Left forelimb (tissue), 1 donor: ENCODE measurements at regions not wholly inside any gene's neighbourhood (a gene's known extent, or its start where the extent isn't known, plus 50 kb on each side); places are given as distances from the start of the nearest gene placed in this dataset.

Experiments
- DNase-seq: peaks from one replicate; pipeline ENCODE4 v3.0.0-alpha.2; 2018; ENCODE audit warnings: low spot score

DNA sequence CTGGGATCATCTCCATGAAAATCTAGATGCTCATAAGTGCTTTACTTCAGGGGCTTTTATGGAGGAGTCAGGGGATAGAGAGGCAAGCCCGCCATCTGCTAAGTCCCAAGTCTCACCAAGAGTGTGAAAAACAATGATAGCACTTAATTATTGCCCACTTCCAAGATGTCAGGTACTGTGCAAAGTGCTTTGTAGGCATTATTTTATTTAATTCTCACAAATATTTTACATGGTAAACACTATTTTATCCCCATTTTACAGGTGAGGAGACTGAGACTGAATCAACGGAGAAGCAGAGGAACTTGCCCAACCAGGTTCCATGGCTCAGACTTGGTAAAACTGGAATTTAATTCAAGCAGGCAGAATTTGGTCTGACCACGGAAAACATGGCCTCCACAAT is 147.5 kb downstream of the ACKR3 start:
- DNase-seq = no peak

DNA sequence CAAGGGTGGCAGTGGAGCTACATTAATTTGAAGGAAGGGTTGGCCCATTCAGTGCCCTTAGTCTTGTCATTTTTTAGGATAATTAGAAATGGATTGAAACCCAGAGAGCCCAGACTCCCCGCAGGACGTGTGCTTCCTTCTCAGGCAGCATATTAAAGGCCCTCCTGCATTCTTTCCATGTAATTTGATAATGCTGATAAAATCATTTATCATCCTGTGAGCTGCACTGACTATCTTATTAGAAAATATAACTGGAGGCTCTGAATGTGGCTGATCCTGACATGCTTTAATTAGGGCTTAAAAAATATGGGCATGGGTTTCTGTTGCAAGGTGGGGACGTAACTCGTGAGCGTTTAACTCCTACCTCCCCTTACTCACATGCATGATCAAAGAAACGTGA is 148.1 kb downstream of the ACKR3 start:
- DNase-seq = no peak

DNA sequence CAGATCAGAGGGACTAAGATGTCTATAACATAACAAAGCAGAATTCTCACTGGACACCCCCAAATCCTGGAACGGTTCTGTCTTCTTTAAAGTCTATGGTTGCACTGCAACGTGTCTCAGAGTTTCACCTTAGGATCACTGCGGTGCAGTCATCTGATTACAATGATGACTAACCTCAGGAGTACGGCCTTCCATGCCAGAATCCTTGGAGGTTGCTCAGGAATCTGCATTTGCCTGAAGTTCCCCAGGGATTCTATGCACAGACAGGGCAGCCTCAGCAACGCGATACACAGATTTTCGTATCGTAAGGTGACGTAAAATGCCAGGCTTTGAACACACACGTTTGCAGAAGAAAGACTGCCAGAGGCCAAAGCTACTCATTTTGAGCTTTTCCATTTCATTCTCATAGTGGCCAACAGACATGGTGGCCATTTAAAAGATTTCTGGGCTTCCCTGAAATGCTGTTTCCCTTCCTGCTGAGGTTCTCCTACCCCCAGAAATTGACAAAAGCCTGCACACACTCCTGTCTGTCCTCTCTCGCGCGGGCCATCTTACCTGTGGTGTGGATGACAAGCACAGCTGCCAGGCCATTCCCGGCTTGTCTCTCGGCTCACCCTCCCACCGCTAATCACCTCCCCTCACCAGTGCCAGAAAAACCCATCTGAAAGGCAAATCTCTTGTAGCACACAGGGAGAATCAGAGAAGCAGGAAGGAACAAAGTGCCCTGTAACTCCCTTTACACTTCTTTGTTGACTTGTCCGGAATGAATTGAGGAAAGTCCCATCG is 148.8 kb downstream of the ACKR3 start:
- DNase-seq = no peak

DNA sequence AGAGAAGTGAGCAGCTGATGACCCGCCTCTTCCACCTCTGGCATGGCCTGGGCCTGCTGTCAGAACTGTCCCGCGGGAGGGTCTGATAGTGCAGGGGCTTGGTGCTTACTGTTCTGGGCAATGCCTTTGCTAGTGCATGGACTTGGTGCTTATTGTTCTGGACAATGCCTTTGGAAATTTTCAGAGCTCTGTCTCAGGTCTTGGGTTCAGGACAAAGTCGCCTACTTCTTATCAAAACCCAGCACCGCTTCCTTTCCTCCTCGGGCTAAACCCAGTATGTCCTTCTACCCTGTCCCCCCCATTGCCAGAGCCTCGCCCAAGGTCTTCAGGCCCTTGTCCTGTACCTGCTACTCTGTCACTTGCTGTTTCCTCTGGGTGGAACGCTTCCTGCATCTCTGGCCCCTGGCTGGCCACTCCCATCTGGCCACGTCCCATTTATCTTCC is 149.6 kb downstream of the ACKR3 start:
- DNase-seq = no peak

DNA sequence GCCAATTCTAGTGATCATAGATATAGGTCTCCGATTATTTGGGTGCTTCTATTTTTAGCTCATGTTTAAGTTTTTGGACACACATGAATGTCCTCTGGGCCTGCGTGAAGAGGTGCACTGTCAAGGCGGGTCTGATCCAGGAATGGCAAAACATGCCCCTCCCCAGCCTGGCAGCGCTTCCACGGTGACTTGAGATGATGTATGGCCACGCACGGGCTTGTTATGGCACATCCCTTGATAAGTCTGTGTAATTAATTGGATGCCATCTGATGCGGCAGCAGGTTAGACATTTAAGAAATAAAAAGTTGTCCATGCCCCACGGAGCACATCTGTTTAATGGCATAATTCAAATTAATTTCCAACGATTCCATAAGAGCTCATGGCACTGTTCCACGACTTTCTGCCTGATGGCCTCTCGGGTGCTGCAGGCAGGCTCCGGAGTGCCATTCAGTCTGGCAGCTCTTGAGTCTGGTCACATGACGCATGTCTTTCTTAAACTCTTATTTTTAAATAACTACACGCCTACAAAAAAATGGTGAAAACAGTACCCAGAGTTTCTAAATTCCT is 151.4 kb downstream of the ACKR3 start:
- no peak for DNase-seq

DNA sequence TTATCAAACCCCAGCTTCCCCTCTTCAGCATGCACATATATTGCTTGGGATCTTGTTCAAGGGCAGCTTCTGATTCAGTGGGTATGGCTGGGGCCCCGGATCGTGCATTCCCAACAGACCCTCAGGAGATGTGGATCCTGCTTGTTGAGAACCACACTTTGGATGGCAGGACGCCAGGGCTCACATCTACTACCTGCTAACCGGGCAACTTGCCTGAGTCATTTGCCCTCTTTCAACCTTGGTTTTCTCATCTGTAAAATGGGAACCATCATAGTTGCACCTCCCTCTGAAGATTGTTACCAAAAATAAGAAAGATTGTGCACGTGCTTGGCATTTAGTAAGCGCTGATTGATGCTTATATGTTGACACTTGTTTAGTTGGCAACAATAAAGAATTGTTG is 154.6 kb downstream of the ACKR3 start:
- no peak for DNase-seq

DNA sequence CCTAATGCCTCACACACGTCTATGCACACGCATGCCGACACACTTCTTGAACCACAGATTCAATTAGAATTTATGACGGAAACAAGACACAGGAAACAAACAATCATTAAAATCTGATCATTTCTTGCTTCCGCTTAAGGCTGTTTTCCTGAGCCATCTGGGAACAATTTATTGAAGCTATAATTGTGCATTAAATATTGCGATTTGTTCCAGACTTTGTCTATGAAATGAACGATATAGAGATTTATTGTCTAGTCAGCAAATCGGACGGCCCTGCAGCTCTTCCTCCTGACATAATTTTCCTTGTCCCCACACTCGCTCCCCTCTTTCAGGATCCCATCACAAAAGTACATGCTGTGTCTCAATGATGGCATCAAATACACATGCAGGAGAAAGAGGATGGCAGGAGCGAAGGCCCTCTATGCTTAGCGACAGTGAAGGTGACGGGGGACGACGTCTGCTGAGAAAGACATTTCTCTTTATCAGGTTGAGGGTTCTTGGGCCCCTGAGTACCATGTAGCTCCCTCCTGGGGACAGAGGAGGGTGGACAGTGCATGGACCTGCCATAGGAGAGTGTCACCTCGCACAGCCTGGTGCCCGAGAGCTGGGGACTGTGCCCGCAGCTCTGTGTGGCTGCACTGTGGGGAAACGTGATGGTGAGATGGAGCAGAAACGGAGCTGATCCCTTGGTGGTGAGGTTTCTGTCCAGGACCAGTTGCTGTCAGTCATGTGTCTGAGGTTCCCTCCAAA is 157.3 kb downstream of the ACKR3 start:
- no peak for DNase-seq

DNA sequence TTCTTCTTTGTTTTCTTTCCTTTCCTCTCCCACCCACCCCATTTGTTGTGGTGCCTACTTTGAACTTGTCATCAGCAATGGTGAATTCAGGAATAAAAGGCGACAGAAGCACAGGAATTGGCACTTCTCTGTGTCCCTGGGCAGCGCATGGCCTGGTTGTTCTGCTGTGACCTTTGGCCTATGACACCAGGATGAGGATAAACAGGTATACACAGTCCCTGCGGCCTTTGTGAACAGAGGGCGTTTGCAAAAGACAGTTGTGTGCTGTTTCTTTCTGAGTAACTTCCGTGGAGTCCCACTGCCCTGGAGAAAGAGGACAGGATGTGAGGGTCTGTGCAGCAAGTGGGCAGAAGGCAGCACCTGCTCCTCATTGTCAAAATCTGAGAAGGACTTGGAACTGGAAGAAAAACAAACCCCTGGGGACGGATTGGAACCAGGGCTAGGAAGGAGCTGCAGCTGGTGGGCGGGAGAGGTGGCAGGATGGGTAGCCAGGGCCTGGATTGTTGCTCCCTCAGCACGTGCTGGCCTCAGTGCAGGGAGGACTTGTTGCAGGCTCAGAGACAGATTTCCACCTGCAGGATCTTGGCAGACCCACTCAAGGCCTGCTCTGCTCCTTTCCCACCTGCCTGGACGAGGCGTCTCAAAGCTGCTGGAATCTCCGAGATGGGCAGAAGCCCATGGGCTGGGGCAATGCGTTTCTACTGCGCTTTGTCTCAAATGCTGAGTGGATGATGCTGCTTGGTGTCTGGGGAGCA is 159.5 kb downstream of the ACKR3 start:
- no peak for DNase-seq

DNA sequence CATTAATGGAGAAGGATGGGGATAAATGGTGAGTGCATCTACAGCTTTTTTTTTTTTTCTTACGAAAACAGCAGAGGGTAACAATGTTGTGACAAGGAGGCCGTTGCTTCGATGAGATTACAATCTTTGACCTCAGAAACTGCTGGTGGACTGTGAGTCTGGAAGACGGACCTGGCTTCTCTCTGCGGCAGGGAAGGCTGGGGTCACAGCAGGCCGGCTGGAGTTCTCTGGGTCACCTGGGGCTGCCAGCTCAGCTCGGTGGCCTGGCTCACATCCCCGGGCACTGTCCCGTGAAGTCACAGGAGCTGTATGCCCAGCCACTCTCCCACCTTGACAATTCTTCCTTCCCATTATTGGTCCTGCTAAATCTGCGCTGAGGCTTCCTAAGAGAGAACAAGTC is 160.8 kb downstream of the ACKR3 start:
- no peak for DNase-seq

DNA sequence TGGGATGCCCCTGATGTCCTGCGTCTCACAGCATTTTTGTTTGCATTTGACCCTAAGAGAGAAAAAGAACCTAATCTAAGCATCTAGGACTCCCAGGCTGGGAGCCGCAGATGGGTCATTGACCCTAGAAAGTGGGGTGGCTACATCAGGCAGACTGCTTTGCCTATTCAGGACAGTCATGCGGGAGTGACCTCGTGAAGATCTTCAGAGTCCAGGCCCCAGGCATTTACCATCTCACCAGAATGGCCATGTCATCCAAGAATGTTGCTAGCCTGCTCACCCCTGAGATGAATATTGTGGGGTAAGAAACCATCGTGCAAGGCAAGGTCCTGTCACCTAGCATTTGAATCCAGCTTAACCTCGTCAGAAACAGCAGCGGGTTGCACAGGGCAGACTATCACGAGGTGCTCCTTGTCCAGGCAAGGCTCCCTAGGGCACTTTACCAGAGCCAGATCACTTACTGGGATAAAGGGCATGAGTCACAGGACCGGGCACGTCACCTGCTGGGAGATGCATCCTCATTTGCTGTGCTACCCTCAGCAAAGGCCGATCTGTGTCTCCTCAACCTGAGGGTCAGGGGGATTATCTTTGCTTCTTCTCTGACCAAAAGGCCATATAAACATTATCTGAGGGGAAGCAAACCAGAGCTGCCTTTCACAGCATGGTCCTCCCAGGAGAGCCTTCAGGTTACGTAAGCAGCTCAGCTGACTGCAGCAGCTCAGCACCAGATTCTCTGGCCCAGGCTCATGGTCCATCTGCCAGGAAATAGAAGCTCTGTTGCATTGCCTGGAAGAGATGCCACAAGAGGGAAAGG is 162.3 kb downstream of the ACKR3 start:
- DNase-seq = no peak

DNA sequence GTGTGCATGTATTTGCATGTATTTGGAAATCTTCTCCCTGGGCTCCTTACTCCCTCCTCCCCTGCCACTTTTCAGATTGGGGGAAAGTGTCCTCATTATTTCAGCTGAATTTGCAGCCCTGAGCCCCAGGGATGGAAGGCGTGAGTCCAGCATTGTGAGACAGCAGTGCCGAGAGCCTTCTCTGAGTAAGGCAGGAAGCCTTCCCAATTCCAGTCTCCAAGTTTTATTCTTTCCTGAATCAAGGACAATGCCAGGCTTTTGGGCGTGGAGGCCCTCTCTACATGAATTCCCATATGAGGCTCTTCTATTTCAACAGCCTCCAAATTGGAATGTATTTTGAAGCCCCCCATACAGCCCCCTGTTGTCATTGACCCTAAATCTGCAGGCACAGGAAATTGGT is 163.5 kb downstream of the ACKR3 start:
- DNase-seq = no peak

DNA sequence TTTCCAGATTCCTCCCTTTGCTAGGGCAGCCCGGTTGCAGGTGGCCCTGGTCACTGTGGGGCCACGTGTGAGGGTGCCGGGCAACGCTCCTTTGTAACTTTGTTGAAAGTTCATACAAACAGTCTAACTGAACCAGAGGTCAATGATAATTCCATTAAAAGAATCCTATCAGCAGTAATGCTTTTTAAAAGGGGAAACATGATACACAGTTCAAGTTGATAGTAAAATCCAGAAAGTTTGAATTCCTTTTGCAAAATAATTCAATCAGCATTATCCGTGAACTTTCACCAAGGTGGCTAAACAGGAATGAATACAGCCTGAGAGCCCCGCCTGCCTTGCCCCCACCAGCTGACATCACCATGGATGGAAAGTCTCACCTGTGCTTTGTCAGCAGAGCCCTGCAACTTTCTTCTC is 166.2 kb downstream of the ACKR3 start:
- DNase-seq = no peak

DNA sequence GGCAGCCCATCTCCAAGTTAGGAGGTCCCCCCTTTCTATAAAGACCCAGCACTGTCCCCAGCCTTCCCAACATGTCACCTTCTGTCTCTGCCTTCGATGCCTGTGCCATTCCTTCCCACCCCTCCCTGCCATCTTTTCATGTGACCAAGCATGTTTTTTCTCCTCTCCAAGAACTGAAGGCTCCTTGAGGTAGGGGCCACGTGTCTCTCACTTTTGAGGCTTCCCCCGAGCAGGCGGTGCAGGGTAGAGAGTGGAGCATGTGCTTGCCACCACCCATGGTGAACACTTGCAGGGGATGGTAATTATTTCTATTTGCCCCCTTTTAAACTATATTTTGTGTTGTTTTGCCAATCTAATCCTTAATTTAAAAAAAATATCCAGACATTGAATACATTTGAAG is 168.4 kb downstream of the ACKR3 start:
- DNase-seq = no peak

DNA sequence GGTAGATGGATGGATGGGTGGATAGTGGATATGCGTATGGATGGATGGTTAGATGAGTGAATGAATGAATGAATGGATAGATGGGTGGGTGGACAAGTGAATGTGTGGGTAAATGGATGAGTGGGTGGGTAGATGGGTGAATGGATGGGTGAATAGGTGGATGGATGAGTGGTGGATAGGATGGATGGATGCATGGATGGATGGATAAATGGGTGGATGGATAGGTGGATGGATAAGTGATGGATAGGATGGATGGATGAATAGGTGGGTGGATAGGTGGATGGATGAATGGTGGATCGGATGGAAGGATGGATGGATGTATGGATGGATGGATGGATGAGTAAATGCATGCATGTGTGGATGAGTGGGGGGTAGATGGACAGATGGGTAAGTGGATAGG is 169.3 kb downstream of the ACKR3 start:
- DNase-seq = no peak

DNA sequence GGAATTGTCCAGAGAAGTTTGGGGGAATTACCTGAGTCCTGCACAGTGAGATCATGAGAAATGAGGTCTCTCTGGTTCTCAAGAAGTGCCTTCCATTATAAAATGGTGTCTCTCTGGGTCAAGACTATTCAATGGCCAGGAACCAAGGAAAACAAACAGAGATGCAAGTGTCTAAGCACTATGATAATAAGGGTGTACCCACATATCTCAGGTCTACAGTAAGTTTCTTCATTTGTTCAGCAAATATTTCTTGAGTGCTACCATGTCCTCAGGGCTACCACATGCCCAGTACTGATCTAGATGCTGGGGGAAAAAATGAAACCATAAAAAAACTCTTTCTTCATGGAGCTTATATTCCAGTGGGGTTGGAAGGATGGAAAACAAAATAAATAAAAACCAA is 170.0 kb downstream of the ACKR3 start:
- no peak for DNase-seq

DNA sequence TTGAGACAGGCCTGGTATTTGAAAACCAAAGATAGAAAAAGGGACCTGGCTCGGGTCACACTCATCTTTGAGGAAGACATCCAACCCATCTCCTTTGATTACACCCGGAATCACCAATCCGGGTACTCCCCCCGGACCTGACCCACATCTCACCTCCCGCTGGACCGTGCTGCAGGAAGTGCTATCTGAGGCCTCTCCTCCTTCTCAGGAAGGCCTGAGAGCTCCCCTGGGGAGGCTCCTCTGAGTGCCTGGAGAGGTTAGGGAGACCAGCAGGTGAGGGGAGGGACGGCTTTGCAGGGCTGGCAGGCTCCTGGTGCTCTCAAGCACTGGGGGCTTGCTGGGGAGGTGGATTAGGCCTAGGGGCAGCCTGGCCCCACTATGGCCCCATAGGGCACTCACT is 170.9 kb downstream of the ACKR3 start:
- no peak for DNase-seq

DNA sequence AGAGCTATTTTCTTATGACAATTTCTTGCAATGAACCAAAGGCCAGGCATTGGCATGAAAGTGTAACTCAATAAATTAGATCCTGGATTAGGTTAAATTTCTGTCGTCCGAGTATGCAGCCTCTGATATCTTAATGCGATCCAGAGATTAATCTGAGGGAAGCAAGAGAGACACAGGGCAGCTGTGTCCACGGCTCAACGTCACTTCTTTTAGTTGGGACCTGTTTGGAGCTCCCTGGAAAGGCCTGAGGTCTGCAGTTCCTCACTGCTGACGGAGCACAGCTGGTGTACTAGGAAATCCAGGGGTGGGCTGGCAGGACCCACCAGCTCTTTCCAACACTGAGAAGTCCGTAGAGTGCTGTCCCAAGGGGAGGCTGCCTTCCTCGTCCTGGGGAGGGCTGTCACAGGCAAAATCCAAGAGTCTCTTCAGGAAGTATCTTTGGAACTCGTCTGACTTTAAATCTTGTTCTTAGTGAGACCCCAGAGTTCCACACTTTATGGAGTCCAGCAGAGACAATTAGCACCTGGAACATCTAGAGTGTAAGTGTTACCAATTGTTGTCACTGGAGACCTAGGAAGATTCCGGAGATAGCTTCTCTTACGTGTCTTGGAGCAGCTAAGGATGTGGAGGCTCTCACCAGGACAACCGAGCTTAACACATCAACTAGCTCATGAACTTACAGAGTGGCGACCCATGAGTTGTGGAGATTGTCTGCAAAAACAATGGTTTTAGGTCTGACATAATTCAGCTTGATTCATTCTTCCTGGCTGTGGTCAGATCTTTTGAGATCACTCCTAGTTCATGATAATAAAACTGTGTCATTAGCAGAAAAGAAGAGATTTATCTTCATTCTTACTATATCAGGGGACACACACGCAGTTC is 173.7 kb downstream of the ACKR3 start:
- no peak for DNase-seq

DNA sequence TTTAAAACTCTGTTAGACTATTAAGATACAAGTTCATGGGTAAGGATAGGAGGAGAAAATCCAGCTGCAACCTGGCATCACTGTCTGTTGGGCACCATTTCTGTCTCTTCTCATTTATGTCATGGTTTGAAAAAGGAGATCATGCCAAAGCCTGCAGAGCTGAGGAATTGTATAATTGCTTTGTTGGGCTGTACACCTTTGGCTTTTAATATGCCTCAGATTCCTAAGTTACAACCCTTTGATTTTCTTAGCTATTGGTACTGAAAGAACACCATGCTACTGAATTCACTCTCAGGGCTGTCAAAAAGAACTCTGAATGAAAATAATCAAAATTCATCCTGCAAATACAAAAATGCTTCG is 174.3 kb downstream of the ACKR3 start:
- DNase-seq = no peak

DNA sequence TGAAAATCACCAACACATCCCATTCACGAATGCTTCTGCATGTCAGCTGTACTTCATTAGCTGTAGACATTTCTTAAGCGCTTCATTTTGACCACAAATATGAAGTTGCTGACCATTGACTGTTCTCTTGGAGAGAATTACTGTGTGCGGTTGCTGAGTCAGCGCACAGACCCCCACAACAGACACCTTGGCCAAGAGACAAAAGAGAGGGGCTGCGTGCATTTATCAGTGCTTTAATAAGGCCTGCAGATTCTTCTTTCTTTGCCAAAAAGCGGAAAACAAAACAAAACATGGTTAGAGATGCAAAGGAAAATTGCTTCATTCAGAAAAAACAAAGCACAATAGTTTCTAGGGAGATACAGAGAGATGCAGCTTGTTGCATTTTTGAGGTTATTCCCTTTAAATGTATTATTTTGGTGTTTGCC is 174.7 kb downstream of the ACKR3 start:
- DNase-seq = no peak

DNA sequence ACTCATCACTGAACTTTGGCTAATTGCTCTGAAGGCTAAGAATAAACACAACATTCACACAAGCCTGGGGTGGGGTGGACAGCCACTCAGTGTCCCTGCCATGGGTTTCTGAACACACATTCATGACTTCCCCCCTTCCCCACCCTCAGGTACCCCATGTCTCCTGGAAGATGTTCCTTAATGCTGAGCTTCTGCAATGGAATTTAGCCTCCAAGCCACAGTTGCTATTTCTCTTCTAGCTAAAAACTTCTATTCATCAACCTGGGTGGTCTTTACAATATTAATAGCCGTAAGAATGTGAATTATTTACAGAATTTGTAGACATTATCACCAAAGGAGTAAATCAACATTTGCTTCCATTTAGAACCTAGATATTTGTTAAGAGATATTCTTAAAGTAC is 175.1 kb downstream of the ACKR3 start:
- DNase-seq = no peak
